ENCODE measurements at regions not wholly inside any gene's neighbourhood (a gene's known extent, or its start where the extent isn't known, plus 50 kb on each side); places are given as distances from the start of the nearest gene placed in this dataset.
"Not testable (repeated sequence)": the region's sequence is repeated elsewhere in the genome, so short reads cannot be mapped to it uniquely, and the experiment has no call there.

GRCh38 chr10:11691319-11691755, 50.8 kb upstream of the ECHDC3 start:
- Histone ChIP-seq H3K4me3 (no peak overlapping the region), H3K27me3 (no peaks in the 10 kb centered on the region), H3K27ac (no peak overlapping the region), H3K4me1 (peaks cover under 1% of the 10 kb centered on the region), H3K36me3 (no peaks in the 10 kb centered on the region), H3K9me3 (no peaks in the 10 kb centered on the region)
- no peak for DNase-seq
- no peak for TF ChIP-seq CTCF (IDR thresholded peaks at IDR 0.05)
- no peak for ATAC-seq
- intact Hi-C loops (cut with DNase I): no loop called here

- H3K27ac ChIP-seq: no peak overlapping the region
- intact Hi-C loops (cut with DNase I): no loop called here
- no peak for TF ChIP-seq CTCF (IDR thresholded peaks at IDR 0.05)
- H3K4me1 ChIP-seq: peaks cover 8% of the 10 kb centered on the region
- DNase-seq (no peak), ATAC-seq (no peak)
- no peak overlapping the region for H3K4me3 ChIP-seq
- H3K36me3 ChIP-seq: no peaks in the 10 kb centered on the region
- no peaks in the 10 kb centered on the region for H3K9me3 ChIP-seq
- no peaks in the 10 kb centered on the region for H3K27me3 ChIP-seq
These were observed 52.0 kb upstream of the ECHDC3 start for GRCh38 chr10:11689945-11690736.

GRCh38 chr10:11688448-11688795, 53.8 kb upstream of the ECHDC3 start:
- peaks cover 19% of the 10 kb centered on the region for H3K4me1 ChIP-seq
- H3K27ac ChIP-seq; H3K9me3 ChIP-seq; H3K27me3 ChIP-seq; DNase-seq; H3K36me3 ChIP-seq; intact Hi-C loops (cut with DNase I); ATAC-seq; H3K4me3 ChIP-seq: not testable (repeated sequence)

GRCh38 chr10:11687779-11688447, 54.3 kb upstream of the ECHDC3 start:
- peaks cover 24% of the 10 kb centered on the region for H3K4me1 ChIP-seq
- TF ChIP-seq CTCF (IDR thresholded peaks at IDR 0.05): no peak
- intact Hi-C loops (cut with DNase I): no loop called here
- ATAC-seq (no peak), DNase-seq (no peak)
- no peaks in the 10 kb centered on the region for H3K27me3 ChIP-seq
- no peak overlapping the region for H3K4me3 ChIP-seq
- no peak overlapping the region for H3K27ac ChIP-seq
- no peaks in the 10 kb centered on the region for H3K36me3 ChIP-seq
- H3K9me3 ChIP-seq: no peaks in the 10 kb centered on the region

- Histone ChIP-seq H3K36me3 (no peaks in the 10 kb centered on the region), H3K27ac (no peak overlapping the region), H3K4me1 (peaks cover 26% of the 10 kb centered on the region), H3K4me3 (no peak overlapping the region), H3K27me3 (no peaks in the 10 kb centered on the region), H3K9me3 (no peaks in the 10 kb centered on the region)
- no peak for DNase-seq
- TF ChIP-seq CTCF (IDR thresholded peaks at IDR 0.05): no peak
- intact Hi-C loops (cut with DNase I): no loop called here
- peak; percentile 5 for ATAC-seq
These were observed 54.8 kb upstream of the ECHDC3 start for GRCh38 chr10:11687357-11687771.

- DNase-seq: peak; percentile 80
- H3K4me3 ChIP-seq: no peak overlapping the region
- H3K27me3 ChIP-seq: no peaks in the 10 kb centered on the region
- no peaks in the 10 kb centered on the region for H3K36me3 ChIP-seq
- no peak overlapping the region for H3K27ac ChIP-seq
- H3K9me3 ChIP-seq: no peaks in the 10 kb centered on the region
- TF ChIP-seq CTCF (IDR thresholded peaks at IDR 0.05): no peak
- H3K4me1 ChIP-seq: peaks cover 28% of the 10 kb centered on the region
- ATAC-seq: peak; percentile 40
- intact Hi-C loops (cut with DNase I): no loop called here
These were observed 56.4 kb upstream of the ECHDC3 start for GRCh38 chr10:11685787-11686218.
